LHCN-M2 (cell line): ENCODE measurements at regions not wholly inside any gene's neighbourhood (a gene's known extent, or its start where the extent isn't known, plus 50 kb on each side); places are given as distances from the start of the nearest gene placed in this dataset.

Experiments
- DNase-seq: peaks from one replicate; pipeline ENCODE4 v3.0.0-alpha.2; 2012; ENCODE audit warnings: low read depth

GRCh38 chr9:23438299-23438907, 387.6 kb downstream of the ELAVL2 start:
- DNase-seq, result no peak

GRCh38 chr9:23441275-23441674, 384.8 kb downstream of the ELAVL2 start:
- no peak for DNase-seq

- DNase-seq, result no peak
Measured at GRCh38 chr9:23444658-23445057, 381.4 kb downstream of the ELAVL2 start.

GRCh38 chr9:23447166-23447565, 378.9 kb downstream of the ELAVL2 start:
- no peak for DNase-seq

GRCh38 chr9:23447944-23448343, 378.1 kb downstream of the ELAVL2 start:
- no peak for DNase-seq

- DNase-seq, result no peak
Measured at GRCh38 chr9:23451802-23452418, 374.1 kb downstream of the ELAVL2 start.

- DNase-seq, result no peak
Measured at GRCh38 chr9:23464275-23464674, 361.8 kb downstream of the ELAVL2 start.

GRCh38 chr9:23467276-23467675, 358.8 kb downstream of the ELAVL2 start:
- DNase-seq, result no peak

- DNase-seq, result no peak
Measured at GRCh38 chr9:23477908-23478307, 348.1 kb downstream of the ELAVL2 start.

- no peak for DNase-seq
Measured at GRCh38 chr9:23483566-23483965, 342.5 kb downstream of the ELAVL2 start.

- DNase-seq, result peak; percentile 50
Measured at GRCh38 chr9:23492126-23493002, 333.7 kb downstream of the ELAVL2 start.

GRCh38 chr9:23493219-23493618, 332.8 kb downstream of the ELAVL2 start:
- DNase-seq, result no peak

GRCh38 chr9:23496489-23497136, 329.4 kb downstream of the ELAVL2 start:
- no peak for DNase-seq

- no peak for DNase-seq
Measured at GRCh38 chr9:23497137-23497504, 328.9 kb downstream of the ELAVL2 start.

- no peak for DNase-seq
Measured at GRCh38 chr9:23502004-23502403, 324.0 kb downstream of the ELAVL2 start.

- DNase-seq, result no peak
Measured at GRCh38 chr9:23522952-23523351, 303.1 kb downstream of the ELAVL2 start.

- no peak for DNase-seq
Measured at GRCh38 chr9:23524607-23525155, 301.4 kb downstream of the ELAVL2 start.

- DNase-seq, result peak; percentile 16
Measured at GRCh38 chr9:23526806-23527205, 299.2 kb downstream of the ELAVL2 start.

GRCh38 chr9:23532282-23532681, 293.8 kb downstream of the ELAVL2 start:
- no peak for DNase-seq

GRCh38 chr9:23537192-23538066, 288.6 kb downstream of the ELAVL2 start:
- DNase-seq, result no peak

GRCh38 chr9:23538067-23538402, 288.0 kb downstream of the ELAVL2 start:
- no peak for DNase-seq
